Frontal cortex (tissue), 3 donors: ENCODE measurements at regions not wholly inside any gene's neighbourhood (a gene's known extent, or its start where the extent isn't known, plus 50 kb on each side); places are given as distances from the start of the nearest gene placed in this dataset.

Source experiments
- DNase-seq, 2 donors: peaks; one replicate each; pipeline ENCODE4 v3.0.0; 2012; ENCODE audit warnings: low spot score in 2 of 2
- FAIRE-seq: peaks from 2 replicates; lab custom pipeline; 2012; peaks lifted over from hg19 to GRCh38; lab: Jason Lieb, UNC
- donor health status: control.
- donor health status: control.
- donor health status: control.

GRCh38 chr11:92720385-92720784, 249.1 kb upstream of the MTNR1B start:
- no peak for FAIRE-seq

GRCh38 chr11:92725352-92725751, 244.1 kb upstream of the MTNR1B start:
- no peak for FAIRE-seq
- no peak for DNase-seq

More at GRCh38 chr11:92720385-92720784, 249.1 kb upstream of the MTNR1B start:
- no peak for DNase-seq

- DNase-seq (no peak), FAIRE-seq (no peak)
These were observed 242.3 kb upstream of the MTNR1B start for GRCh38 chr11:92727123-92727522.

DNA sequence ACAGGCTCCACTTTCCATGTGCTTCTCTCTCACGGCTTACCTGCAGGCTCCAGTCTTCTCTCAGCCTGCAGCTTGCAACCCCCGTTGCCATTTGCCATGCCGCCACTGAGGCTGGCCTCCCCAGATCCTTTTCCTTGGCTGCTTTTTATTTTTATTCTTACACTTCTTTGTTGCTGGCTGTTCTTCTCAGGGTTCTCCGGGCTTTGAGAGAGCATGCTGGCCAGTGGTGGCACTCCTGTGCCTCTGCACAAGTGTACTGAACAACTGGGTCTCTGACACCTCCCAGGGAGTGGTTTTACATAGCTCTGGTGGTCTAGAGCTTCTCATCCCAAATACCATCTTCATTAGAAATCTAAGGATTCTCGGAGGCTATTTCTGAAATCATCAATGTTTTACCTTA, 241.7 kb upstream of the MTNR1B start:
- DNase-seq (no peak), FAIRE-seq (no peak)

DNA sequence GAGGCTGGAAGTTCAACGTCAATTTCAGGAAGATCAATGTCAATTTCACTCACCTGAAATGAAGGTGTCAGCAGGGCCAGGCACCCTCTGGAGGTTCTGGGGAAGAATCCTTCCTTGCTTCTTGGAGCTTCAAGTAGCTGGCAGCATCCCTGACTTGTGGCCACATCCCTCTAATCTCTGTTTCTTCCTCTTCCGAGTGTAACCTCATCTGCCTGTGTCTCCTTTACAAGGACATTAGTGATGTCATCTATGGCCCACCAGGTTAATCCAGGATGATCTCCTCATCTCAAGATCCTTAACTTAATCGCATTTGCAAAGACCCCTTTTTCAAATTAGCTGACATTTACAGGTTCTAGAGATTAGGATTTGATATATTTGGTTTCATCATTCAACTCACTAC, 240.8 kb upstream of the MTNR1B start:
- FAIRE-seq, result no peak

GRCh38 chr11:92735039-92735438, 234.4 kb upstream of the MTNR1B start:
- no peak for FAIRE-seq
- no peak for DNase-seq

More for the DNA sequence above, 240.8 kb upstream of the MTNR1B start:
- DNase-seq, result no peak

DNA sequence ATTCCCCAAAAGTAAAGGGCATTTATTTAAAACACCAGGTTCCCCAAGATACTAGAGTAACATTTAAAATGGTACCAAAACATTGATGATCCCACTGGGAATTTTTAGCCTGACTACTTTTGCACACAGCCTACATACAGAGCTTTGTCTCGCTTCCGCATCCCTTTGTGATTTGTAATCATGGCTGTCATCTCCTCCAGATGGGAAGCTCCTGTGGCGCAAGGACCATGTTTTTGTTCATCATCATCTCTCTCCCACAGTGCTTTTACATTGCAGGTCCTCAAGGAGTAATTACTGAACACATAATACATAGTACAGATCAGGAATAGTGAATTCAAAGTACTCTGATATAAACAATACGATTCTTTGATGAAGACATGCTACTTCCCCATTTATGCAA, 231.2 kb upstream of the MTNR1B start:
- DNase-seq, result no peak
- no peak for FAIRE-seq

- no peak for DNase-seq
- FAIRE-seq, result no peak
These were observed 230.4 kb upstream of the MTNR1B start for GRCh38 chr11:92739041-92739440.

DNA sequence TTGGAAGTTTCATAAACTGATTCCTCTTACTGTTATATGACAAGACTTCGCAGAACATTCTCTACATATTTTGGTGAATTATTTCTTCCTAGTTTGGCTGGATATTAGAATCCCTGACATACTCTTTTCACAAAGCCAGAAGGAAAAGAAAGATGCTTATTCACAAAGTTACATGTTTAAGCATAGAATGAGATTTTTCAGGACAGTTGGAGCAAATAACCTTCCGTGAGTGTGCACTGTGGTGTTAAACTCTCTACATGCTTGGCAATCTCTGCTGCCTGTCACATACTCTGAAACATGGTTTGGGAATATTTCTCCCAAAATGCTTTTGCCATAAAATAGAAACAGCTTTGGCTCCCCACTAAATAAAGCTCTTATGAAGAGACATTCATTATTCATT, 230.0 kb upstream of the MTNR1B start:
- DNase-seq (no peak), FAIRE-seq (no peak)

DNA sequence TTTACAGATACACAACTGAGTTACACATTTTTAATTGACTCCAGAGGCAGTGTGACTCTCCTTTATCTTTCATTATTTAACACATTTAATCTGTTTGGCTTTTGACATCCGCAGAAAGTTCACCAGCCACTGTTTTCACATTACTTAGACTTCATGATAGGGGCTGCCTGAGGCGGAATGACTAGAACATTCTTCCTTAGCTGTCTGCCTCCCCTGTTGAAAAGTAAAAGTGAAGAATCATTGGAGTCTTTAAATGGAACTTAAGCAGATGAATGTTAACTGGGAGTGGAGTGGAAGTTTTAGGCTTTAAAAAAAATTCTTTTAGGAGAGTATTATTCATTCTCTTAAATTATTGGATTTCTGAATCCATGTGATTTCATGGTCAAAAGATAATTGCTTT, 229.2 kb upstream of the MTNR1B start:
- FAIRE-seq (no peak), DNase-seq (no peak)

DNA sequence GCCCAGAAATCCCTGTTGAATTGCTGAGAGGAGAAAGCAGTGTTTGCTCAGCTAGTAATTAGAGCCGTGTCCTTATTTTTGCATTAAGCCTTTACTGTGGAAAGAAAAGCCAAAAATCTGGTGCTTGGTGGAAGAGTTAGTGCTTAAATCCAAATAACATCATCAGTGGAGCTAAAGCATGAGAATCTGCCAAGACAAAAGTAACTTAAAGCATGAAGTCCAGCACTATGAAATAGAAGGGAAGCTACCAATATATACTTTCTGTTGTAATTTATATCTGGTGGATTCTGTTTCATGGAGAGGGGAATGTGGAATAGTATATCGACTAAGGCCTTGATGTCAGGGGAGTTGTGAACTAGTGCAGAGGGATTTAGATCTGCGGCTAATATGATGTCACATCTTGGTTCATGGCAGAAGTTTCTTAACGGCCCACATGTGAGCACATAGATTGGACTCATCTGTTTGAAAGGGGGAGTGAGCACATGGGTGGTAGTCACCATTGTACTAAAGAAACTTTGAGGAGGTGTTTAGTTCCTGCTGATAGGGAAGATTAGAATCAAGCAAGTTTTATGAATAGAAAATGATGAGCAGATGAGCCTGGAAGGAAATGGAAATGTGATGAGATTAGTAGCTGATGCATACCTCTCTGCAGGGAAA, 224.4 kb upstream of the MTNR1B start:
- DNase-seq (no peak), FAIRE-seq (no peak)

DNA sequence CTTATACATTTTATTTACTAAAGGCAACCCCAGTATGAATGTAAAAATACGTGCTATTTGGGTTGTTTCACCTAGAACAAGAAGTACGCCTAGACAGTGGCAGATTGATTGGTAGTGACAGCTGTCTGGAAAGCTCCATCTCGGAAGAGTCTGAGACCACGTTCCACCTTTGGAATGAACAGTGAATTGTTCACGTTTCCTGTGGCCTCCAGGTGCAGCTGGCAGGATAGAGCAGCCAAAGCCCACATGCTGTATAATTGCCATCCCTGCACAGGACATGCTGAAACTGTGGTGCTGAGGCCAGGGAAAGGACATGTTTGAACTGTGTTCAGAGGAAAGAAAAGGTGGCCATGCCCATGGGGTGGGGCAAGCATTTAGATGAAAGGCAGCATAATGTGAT, 218.7 kb upstream of the MTNR1B start:
- DNase-seq (no peak), FAIRE-seq (no peak)

DNA sequence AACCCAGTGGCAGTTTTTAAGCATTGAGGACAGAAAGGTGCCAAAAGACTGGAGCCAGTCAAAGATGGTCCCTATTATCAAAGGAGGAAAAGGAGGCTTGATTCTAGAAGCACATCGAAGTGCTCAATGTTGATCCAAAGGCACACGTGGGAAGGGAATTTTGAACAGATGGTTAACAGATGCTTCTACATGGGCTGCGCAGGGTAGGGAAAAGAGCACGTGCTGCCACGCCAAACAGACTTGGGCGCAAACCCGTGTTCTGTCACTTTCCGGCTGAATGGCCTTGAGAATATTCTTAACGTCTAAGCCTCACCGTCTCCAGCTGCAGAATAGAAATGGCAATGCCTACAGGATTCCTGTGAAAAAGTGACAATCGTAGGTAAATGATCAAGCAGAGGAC, 217.9 kb upstream of the MTNR1B start:
- FAIRE-seq, result no peak
- DNase-seq, result no peak

DNA sequence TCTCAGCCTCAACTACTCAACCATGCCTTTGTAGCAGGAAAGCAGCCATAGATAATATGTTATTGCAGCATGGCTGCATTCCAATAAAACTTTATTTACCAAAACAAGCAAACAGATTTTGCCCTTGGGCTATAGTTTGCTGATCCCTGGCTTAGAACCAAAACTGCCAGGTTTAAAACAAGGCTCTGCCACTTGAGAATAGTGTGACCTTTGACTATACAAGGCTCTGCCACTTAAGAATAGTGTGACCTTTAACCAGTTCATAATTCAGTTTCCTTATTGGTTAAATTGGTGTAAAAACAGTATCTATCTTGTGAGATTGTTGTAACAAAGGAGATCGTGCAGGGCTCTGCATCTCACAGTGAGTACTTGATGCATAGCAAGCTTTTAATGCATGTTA, 217.3 kb upstream of the MTNR1B start:
- DNase-seq (no peak), FAIRE-seq (no peak)

DNA sequence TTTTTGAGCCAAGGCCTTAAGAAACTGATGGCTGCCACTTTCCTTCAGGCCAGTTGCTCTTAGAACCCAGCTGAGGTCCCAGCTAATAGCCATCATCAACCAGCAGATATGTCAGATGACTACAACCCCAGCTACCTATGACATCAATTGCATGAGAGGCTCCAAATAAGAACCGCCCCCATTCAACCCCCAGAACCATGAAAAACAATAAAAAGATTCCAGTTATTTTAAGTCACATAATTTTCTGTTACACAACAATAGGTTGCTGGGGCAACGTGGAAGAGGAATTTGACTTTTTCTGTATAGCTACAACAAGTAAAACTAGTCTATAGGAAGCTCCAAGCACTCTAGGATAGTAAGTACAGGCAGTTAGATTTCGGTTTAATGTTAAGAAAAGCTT, 216.3 kb upstream of the MTNR1B start:
- no peak for DNase-seq
- no peak for FAIRE-seq

GRCh38 chr11:92758241-92758780, 211.1 kb upstream of the MTNR1B start:
- no peak for FAIRE-seq

GRCh38 chr11:92759571-92760214, 209.8 kb upstream of the MTNR1B start:
- FAIRE-seq (no peak), DNase-seq (no peak)

More at GRCh38 chr11:92758241-92758780, 211.1 kb upstream of the MTNR1B start:
- DNase-seq, result no peak

GRCh38 chr11:92762121-92762540, 207.3 kb upstream of the MTNR1B start:
- no peak for FAIRE-seq
- DNase-seq, result no peak

- no peak for DNase-seq
- FAIRE-seq, result no peak
These were observed 206.1 kb upstream of the MTNR1B start for GRCh38 chr11:92763336-92763735.

GRCh38 chr11:92764128-92764527, 205.3 kb upstream of the MTNR1B start:
- FAIRE-seq, result no peak

DNA sequence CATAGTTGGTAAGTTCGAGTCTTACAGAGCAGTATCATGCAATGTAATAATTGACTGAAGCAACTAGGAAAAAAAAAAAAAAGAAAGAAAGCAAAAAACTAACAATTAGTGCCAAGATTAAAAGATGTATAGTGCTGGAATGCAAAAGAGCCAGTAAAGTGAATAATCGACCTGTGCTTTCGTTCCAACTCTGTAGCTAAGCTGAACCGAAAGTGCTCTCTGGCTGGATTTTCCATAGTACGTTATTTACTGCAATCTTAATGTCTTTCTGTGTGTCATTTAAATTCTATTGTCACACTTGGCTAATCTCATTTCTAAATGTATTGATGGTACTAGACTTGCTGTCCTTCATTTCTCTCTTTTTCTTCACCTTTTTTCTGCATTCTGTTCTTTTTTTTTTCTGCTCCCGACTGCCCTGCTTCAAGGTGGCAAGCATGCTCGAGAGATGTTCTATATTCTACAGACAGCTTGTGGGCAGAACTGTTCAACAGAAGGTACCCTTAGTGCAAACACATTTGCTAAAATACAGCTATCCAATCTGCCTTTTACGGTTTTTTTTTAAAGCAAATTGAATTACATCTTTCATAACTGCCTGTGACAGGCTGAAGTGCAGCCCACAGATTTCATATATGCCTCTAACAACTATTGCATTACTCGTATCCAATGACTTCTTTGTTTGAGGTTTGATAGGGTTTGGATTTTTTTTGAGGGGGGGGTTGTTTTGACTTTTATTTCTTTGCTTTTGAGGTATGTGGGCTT, 204.2 kb upstream of the MTNR1B start:
- FAIRE-seq (no peak), DNase-seq (no peak)

More at GRCh38 chr11:92764128-92764527, 205.3 kb upstream of the MTNR1B start:
- DNase-seq, result no peak
